AG04449 (cell line): ENCODE measurements at regions not wholly inside any gene's neighbourhood (a gene's known extent, or its start where the extent isn't known, plus 50 kb on each side); places are given as distances from the start of the nearest gene placed in this dataset.

Source experiments
- CTCF ChIA-PET: fragments of 350-600 bp; formaldehyde crosslinking; extraction: SDS; loops from one replicate; lab custom pipeline; 2021; ENCODE audit warnings: antibody characterized with exemption; lab: Yijun Ruan, JAX
- POLR2A ChIA-PET: fragments of 400-600, 350-600 bp; formaldehyde crosslinking; extraction: SDS; loops from one replicate; lab custom pipeline; 2020; ENCODE audit warnings: antibody characterized with exemption, inconsistent platforms; lab: Yijun Ruan, JAX
- DNase-seq: peaks from one replicate; pipeline ENCODE4 v3.0.0-alpha.2; 2010; ENCODE audit warnings: low read depth, low spot score
- H3K4me3 ChIP-seq: 2 replicates; pipeline ENCODE4 v1.5.1; 2011; ENCODE audit warnings: low read depth, mild to moderate bottlenecking, control low read depth, low read length
- TF ChIP-seq, protein P1 (sequence below): IDR thresholded peaks from one replicate; pipeline ENCODE4 v1.5.1; 2011; ENCODE audit warnings: mild to moderate bottlenecking, moderate library complexity, low read length, control low read depth, inconsistent platforms; ENCODE audit not compliant: insufficient read depth; ENCODE audit errors: missing control alignments

DNA sequence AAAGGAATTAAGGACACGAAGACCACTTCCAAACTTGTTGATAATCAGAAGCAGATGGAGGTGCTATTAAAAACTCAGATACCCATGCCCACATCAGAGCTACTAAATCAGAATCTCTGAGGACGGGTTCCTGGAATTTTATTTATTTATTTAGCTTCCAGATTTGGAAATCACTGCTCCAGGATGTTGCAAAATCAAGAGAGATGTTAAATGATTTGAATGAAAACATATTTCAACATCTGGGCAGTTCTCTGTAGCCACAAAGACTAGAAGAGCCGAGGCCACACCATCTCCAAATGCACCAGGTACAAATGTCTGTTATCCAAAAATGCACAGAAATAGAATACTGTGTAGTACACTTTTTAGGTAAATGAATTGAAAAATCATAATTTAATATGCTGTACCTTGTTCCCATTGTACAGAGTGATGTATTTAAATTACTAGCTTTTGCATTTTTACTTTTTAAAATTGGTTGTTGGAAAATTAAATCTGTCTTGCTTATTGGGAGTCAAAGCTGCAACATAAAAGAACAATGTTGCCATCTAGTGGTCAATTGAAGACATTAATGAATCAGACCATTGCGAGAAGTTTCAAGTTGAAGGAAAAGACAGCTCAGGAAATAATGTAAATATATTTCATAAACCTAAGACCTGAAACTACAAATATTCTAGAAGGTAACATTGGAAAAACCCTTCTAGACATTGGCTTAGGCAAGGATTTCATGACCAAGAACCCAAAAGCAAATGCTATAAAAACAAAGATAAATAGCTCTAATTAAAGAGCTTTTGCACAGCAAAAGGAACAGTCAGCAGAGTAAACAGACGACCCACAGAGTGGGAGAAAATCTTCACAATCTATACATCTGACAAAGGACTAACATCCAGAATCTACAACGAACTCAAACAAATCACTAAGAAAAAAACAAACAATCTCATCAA is 151.3 kb upstream of the TTC29 start:
- H3K4me3 ChIP-seq, result no peak overlapping the region
- no peak for DNase-seq
- ChIA-PET POLR2A (interaction anchor here (0.6 to 1.1 kb wide), 3 partner anchors 36 to 850 kb away, joined by 3 read pairs; no protein-coding TSS in a partner anchor), CTCF (interaction anchor here (0.5 to 8.7 kb wide), 36 partner anchors 9 to 1237 kb away, joined by 3 to 341 read pairs (median 4); no protein-coding TSS in a partner anchor)
- TF ChIP-seq, protein P1, sequence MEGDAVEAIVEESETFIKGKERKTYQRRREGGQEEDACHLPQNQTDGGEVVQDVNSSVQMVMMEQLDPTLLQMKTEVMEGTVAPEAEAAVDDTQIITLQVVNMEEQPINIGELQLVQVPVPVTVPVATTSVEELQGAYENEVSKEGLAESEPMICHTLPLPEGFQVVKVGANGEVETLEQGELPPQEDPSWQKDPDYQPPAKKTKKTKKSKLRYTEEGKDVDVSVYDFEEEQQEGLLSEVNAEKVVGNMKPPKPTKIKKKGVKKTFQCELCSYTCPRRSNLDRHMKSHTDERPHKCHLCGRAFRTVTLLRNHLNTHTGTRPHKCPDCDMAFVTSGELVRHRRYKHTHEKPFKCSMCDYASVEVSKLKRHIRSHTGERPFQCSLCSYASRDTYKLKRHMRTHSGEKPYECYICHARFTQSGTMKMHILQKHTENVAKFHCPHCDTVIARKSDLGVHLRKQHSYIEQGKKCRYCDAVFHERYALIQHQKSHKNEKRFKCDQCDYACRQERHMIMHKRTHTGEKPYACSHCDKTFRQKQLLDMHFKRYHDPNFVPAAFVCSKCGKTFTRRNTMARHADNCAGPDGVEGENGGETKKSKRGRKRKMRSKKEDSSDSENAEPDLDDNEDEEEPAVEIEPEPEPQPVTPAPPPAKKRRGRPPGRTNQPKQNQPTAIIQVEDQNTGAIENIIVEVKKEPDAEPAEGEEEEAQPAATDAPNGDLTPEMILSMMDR, result peak; percentile 32

- no peak for DNase-seq
- no peak overlapping the region for H3K4me3 ChIP-seq
- CTCF ChIA-PET, result interaction anchor here (2.0 to 8.7 kb wide), 2 partner anchors 20 to 84 kb away, joined by 7 to 341 read pairs; no protein-coding TSS in a partner anchor
- POLR2A ChIA-PET, result no interaction called here
- TF ChIP-seq, protein P1, result no peak
Observed at GRCh38 chr4:147101678-147102077, 156.0 kb upstream of the TTC29 start.

DNA sequence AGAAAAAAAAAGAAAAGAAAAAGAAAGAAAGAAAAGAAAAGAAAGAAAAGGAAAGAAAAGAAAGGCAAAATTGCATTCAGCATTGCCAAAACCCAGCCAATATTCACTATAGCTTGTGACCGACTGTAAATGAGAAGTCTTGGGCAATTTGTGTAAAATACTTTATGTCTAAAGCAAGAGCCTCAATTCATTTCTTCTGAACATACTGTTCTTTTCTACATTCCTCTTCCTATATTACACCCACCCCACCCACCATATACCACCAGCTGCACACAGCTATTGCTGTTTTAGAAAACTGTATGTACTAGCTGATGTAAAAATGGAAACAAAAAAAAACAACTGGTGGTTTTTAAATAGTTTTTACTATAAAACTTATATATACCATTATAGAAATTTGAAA is 156.9 kb upstream of the TTC29 start:
- no peak for DNase-seq
- ChIA-PET CTCF (interaction anchor here (0.9 to 8.7 kb wide), 4 partner anchors 8 to 760 kb away, joined by 3 to 341 read pairs (median 10); no protein-coding TSS in a partner anchor), POLR2A (no interaction called here)
- no peak overlapping the region for H3K4me3 ChIP-seq
- TF ChIP-seq, protein P1, result no peak

- peak; percentile 91 for DNase-seq
- TF ChIP-seq, protein P1, result no peak
- ChIA-PET CTCF (interaction anchor here (0.9 to 8.7 kb wide), 5 partner anchors 9 to 761 kb away, joined by 3 to 341 read pairs (median 4); no protein-coding TSS in a partner anchor), POLR2A (interaction anchor here (0.8 to 1.2 kb wide), 2 partner anchors 379 to 497 kb away, joined by 3 to 4 read pairs; no protein-coding TSS in a partner anchor)
- peak overlapping the region; percentile 23 for H3K4me3 ChIP-seq
Observed at GRCh38 chr4:147103403-147103946, 157.8 kb upstream of the TTC29 start.

DNA sequence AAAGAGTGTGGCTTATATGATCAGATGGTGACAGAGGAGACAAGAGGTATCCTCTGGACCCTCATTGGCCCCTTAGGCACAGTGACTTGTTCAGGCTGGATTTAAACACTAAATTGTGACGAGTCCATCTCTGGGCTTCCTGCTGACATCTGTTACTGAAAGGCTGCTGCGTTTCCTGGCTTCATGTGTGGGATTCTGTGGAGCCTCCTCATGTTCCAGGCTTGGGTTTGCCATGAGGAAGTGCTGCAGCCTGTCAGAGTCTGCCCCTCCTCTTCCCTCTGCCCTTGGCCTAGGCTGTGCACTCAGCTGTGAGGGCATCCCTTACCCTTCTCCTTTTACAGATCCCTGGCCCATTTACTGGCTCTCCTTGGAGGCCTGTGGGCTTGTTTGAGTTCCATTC is 159.1 kb upstream of the TTC29 start:
- no peak overlapping the region for H3K4me3 ChIP-seq
- TF ChIP-seq, protein P1, result no peak
- ChIA-PET POLR2A (no interaction called here), CTCF (interaction anchor here (0.9 to 10.2 kb wide), 4 partner anchors 8 to 492 kb away, joined by 3 to 151 read pairs (median 10); no protein-coding TSS in a partner anchor)
- DNase-seq, result no peak
